Cardiac fibroblast (primary cell): ENCODE measurements at regions not wholly inside any gene's neighbourhood (a gene's known extent, or its start where the extent isn't known, plus 50 kb on each side); places are given as distances from the start of the nearest gene placed in this dataset.

ENCODE experiments used
- DNase-seq, 2 donors: peaks; one replicate each; pipeline versions ENCODE4 v3.0.0 to v3.0.0-alpha.2; 2010; ENCODE audit warnings: low read depth in 2 of 2
- H3K4me3 ChIP-seq, 2 donors: replicated peaks in 1 of 2; 1 replicate in 1 of 2; 2 replicates in 1 of 2; pipeline ENCODE4 v1.5.1; 2011; ENCODE audit warnings: low read depth in 2 of 2, low read length in 2 of 2, mild to moderate bottlenecking in 2 of 2, moderate library complexity in 1 of 2
- TF ChIP-seq, protein P1 (sequence below): IDR thresholded peaks from one replicate; pipeline ENCODE4 v1.5.1; 2011; ENCODE audit warnings: low read depth, mild to moderate bottlenecking, low read length, inconsistent platforms

DNA sequence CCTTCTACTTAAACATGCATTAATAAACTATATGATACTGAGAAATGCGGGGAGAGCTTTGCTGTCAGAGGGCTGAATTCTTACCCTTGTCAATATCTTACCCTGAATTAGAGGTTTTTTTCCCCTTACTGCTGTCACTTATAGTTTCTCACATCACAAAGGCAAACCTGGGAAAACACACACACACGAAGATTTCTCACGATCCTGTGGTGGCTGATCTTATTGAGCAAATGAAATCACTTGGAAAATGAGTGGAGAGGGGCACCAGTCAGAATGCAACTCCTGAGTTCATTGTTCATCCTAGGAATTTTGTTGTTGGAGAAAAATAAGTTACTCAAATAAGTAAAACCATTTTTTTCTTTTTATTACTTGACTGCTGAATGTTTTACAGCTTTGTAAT lies 673.6 kb downstream of the EDEM1 start:
- TF ChIP-seq, protein P1, sequence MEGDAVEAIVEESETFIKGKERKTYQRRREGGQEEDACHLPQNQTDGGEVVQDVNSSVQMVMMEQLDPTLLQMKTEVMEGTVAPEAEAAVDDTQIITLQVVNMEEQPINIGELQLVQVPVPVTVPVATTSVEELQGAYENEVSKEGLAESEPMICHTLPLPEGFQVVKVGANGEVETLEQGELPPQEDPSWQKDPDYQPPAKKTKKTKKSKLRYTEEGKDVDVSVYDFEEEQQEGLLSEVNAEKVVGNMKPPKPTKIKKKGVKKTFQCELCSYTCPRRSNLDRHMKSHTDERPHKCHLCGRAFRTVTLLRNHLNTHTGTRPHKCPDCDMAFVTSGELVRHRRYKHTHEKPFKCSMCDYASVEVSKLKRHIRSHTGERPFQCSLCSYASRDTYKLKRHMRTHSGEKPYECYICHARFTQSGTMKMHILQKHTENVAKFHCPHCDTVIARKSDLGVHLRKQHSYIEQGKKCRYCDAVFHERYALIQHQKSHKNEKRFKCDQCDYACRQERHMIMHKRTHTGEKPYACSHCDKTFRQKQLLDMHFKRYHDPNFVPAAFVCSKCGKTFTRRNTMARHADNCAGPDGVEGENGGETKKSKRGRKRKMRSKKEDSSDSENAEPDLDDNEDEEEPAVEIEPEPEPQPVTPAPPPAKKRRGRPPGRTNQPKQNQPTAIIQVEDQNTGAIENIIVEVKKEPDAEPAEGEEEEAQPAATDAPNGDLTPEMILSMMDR = no peak
- DNase-seq = no peak

DNA sequence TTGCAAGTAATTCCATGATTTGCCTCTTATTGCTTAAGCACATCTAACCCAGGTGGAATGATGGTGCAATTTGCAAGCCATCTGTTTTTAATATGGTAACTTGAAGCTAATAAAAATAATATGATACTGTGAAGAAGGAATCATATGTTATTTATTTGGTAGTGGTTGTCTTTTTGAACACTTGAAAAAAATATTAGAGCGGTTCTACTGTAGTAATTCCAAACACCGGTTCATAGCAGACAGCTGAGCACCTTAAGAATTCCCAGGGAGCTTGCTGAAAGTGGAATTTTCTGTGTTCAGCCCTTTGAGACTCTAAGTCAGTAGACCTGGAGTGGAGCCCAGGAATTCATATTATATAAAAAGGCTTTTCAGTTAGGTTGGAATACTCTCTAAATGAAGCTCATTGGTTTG lies 687.4 kb downstream of the EDEM1 start:
- TF ChIP-seq, protein P1 = no peak
- H3K4me3 ChIP-seq = no peak overlapping the region
- DNase-seq = no peak

More for the DNA sequence above, 673.6 kb downstream of the EDEM1 start:
- H3K4me3 ChIP-seq = no peak overlapping the region

DNA sequence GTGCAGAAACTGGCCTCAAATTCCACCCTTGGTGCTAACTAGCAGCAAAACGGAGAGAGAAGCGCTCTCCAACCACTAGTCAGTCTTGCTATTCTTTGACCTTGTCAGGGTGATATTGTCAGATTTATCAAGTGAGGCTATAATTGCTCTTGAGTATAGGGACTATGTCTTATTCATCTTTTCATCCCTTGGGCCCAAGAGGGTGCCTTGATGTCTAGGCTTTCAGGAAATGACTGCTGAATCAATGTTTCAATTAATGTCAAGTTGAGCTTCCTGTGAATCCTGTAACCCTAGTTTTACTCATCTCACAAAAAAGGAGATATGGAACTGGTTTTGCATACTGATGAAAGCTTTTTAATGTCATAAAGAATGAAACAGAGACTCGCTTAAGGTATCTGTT lies 701.3 kb downstream of the EDEM1 start:
- TF ChIP-seq, protein P1 = no peak
- no peak overlapping the region for H3K4me3 ChIP-seq
- DNase-seq = no peak

DNA sequence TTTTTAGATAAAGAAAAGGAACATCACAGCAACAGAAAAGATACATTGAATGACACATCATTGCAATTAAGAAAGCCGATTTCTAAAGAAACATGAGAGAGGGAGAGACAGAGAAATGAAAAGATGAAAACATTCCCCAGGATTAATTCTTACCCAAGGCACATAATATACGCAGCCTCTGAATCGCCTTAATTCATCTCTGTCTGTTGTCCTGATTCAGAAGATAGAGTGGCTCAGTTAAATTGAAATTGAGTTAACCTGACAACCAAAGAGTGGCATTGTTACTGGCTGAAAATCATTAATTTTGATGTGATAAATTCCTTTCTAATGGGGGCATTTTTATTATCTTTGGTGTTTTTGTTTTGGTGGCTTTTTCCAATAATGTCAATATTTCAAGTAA lies 701.9 kb downstream of the EDEM1 start:
- TF ChIP-seq, protein P1 = no peak
- no peak overlapping the region for H3K4me3 ChIP-seq
- DNase-seq = no peak

- no peak overlapping the region for H3K4me3 ChIP-seq
- TF ChIP-seq, protein P1 = no peak
- DNase-seq = no peak
Measured at GRCh38 chr3:5891711-5892110, 704.2 kb downstream of the EDEM1 start.

- no peak for DNase-seq
- TF ChIP-seq, protein P1 = no peak
- H3K4me3 ChIP-seq = no peak overlapping the region
Measured at GRCh38 chr3:5898106-5898505, 710.6 kb downstream of the EDEM1 start.

- no peak overlapping the region for H3K4me3 ChIP-seq
- no peak for DNase-seq
- TF ChIP-seq, protein P1 = no peak
Measured at GRCh38 chr3:5899014-5899761, 711.7 kb downstream of the EDEM1 start.
